Erythroblast (primary cell): ENCODE measurements at regions not wholly inside any gene's neighbourhood (a gene's known extent, or its start where the extent isn't known, plus 50 kb on each side); places are given as distances from the start of the nearest gene placed in this dataset.

Experiments used
- GATA1 ChIP-seq: IDR thresholded peaks from 2 replicates; pipeline ENCODE4 v1.6.1; 2011; ENCODE audit warnings: low read depth, mild to moderate bottlenecking, control low read depth, low read length, moderate library complexity
- POLR2A ChIP-seq: IDR thresholded peaks from 2 replicates; pipeline ENCODE4 v1.6.1; 2011; ENCODE audit warnings: mild to moderate bottlenecking, low read length

DNA sequence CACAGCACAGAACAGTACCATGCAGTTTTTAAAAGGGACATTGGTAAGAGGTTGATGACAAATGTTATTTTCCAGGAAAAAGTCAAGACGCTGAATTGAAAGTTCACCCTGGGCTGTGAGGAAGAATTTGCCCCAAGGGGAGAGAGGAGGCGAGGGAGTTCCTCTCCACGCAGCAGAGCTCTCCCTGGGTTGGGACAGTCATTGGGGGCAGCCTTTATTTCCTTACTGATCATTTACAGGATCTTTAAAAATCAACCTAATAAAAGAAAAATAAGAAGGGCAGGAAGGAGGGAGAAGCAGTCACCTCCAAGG is 49.9 kb upstream of the WNT7B start:
- TF ChIP-seq POLR2A (no peak), GATA1 (no peak)
